ENCODE measurements at regions not wholly inside any gene's neighbourhood (a gene's known extent, or its start where the extent isn't known, plus 50 kb on each side); places are given as distances from the start of the nearest gene placed in this dataset.

DNA sequence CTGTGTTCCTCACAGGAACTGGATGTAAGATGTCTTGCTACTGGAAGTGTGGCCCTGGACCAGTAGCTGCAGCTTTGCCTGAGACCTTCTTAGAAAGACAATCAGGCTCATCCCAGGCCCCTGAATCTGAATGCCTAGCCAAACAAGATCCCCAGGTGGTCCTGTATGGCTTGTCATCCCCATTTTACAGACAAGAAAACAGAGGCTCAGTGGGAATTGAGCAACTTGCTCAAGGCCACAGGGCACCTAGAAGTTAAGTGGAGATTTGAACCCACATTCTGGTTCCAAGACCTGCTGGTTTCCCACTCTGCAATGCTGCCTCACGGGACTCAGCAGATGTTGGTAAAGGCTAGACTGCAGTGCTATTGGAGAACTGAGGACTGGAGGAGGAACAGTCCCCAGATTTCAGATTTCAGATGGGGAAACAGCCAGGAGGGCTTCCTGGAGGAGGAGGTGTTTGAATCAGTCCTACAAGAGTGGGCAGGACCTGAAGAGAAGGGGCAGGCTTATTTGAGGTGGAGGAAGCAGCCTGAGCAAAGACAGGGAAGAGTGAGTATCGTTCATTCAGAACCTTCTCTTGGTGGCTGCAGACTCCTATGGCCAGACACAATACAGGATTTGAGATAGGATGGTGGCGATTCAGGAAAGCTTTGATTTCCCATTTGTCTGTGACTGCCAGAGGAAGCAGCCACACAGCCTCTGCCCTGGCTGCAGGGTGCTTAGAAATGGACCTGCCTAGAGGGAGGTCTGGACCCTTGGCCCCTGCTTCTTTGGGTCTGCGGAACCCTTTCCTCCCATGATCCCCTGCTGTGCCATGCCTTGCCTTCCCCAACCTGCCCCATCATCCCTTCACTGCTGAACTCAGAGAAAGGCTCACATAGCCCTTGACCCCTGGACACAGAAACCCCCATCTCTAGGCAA, 233.4 kb upstream of the NLRP1 start:
- TF ChIP-seq, protein P1, sequence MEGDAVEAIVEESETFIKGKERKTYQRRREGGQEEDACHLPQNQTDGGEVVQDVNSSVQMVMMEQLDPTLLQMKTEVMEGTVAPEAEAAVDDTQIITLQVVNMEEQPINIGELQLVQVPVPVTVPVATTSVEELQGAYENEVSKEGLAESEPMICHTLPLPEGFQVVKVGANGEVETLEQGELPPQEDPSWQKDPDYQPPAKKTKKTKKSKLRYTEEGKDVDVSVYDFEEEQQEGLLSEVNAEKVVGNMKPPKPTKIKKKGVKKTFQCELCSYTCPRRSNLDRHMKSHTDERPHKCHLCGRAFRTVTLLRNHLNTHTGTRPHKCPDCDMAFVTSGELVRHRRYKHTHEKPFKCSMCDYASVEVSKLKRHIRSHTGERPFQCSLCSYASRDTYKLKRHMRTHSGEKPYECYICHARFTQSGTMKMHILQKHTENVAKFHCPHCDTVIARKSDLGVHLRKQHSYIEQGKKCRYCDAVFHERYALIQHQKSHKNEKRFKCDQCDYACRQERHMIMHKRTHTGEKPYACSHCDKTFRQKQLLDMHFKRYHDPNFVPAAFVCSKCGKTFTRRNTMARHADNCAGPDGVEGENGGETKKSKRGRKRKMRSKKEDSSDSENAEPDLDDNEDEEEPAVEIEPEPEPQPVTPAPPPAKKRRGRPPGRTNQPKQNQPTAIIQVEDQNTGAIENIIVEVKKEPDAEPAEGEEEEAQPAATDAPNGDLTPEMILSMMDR (conservative IDR thresholded peaks at IDR 0.05; ENCODE audit: low read depth, low read length), result no peak
- no peak overlapping the region for H3K4me3 ChIP-seq (ENCODE audit: low read length)
- no peak for DNase-seq (ENCODE audit: low read depth)

DNA sequence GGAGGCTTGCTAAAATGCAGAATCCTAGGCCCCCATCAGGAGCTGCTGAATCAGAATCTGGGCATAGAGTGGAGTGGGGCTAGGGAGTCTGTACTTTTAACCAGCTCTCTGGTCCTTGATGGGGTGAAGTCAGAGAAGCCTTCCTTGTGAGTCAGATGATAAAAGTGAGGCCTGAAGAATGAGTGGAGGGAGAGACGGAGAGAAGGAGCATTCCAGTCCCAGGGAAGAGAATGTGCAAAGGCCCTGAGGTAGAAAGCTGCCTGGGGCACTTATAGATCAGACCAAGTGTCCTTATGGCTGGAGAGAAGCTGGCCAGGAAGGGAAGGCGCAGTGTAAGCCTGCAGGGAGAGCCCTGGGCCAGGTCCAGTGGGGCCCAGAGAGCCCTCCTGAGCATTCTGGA, 235.1 kb upstream of the NLRP1 start:
- TF ChIP-seq, protein P1 (conservative IDR thresholded peaks at IDR 0.05; ENCODE audit: low read depth, low read length), result no peak
- H3K4me3 ChIP-seq (ENCODE audit: low read length), result no peak overlapping the region
- no peak for DNase-seq (ENCODE audit: low read depth)

DNA sequence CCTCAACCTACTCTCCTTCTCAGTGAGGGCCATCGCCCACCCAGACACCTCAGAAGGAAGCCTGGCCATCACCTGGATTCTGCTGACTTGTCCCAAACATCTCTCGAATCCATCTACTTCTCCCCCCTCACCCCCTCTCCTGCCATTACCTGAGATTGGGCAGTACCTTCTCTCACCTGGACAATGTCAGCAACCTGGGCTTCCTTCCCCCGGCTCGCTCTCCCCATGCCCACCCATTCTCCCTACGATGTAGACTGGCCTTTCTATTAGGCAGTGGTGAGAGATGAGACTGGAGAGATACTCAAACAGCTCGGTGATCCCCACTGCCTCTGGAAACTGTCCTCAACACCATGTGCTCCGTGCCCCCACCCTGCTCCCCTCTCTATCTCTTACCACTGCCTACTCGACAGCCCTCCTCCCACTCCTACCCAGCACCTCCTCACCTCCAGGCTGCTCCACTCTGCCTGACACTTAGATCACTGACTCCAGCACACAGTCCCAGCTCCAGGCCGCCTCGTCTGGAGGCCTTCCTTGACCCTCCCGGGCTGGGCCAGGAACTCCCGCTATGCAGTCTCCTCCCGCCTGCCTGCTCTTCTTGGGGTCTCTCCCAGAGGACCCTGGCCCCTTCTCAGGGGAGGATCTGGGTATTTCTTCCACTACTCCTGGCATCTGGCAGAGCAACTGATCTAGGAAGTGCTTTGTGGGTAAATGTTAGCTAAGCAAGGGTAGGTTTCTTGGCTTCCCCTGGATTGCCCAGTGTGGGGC, 235.8 kb upstream of the NLRP1 start:
- TF ChIP-seq, protein P1 (conservative IDR thresholded peaks at IDR 0.05; ENCODE audit: low read depth, low read length), result no peak
- no peak overlapping the region for H3K4me3 ChIP-seq (ENCODE audit: low read length)
- no peak for DNase-seq (ENCODE audit: low read depth)

DNA sequence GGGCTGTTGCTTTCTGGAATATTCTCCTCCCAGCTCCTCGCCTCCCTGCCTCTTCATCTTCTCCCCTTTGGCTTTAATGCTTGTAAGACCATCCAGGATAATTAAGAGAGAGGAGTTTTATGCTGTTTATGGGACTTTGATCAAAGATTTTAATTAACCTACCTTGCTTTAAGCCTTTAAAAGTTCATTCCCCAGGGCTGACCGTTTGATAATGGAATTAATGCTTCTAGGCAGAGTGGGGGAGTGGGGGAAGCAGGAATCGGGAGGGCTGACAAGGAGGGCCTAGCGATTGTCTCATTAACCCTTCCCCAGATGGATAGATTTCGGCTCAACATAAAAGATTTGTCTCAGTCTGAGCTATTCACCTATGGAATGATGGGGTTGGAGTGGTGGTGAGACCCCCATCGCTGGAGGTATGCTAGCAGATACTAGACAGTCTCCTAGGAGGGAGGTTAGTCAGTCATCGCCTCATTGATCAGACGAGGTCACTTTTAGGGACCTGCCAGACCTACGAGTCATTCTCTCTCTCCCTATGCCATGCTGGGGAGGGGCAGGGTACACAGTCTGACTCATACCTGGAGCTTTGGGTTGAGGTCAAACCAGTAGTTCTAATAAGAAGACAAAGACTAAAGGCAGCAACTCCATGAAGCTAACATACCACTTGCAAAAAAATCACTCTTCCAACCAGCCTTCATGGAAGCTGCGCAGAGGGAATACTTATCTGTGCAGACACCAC, 236.6 kb upstream of the NLRP1 start:
- DNase-seq (ENCODE audit: low read depth), result no peak
- TF ChIP-seq, protein P1 (conservative IDR thresholded peaks at IDR 0.05; ENCODE audit: low read depth, low read length), result no peak

DNA sequence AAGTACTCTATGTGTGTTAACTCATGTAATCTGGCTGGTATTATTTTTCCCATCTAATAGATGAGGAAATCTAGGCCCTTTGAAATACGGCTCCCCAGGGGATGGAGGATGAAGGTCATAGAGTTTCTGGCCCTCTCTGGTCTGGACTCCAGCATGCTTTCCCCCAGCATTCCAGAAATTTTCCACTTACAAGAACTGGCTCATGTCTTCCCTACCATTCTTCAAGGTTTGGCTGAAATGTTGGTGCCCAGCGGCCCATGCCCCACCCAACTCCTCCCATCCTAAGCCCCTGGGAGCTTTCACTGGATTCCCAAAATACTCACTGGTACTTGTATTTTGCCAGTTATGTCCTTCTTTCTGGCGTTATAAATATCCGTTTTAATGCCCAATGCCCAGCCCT, 237.5 kb upstream of the NLRP1 start:
- DNase-seq (ENCODE audit: low read depth), result no peak
- H3K4me3 ChIP-seq (ENCODE audit: low read length), result no peak overlapping the region
- TF ChIP-seq, protein P1 (conservative IDR thresholded peaks at IDR 0.05; ENCODE audit: low read depth, low read length), result no peak

More for the DNA sequence above, 236.6 kb upstream of the NLRP1 start:
- H3K4me3 ChIP-seq (ENCODE audit: low read length), result no peak overlapping the region

DNA sequence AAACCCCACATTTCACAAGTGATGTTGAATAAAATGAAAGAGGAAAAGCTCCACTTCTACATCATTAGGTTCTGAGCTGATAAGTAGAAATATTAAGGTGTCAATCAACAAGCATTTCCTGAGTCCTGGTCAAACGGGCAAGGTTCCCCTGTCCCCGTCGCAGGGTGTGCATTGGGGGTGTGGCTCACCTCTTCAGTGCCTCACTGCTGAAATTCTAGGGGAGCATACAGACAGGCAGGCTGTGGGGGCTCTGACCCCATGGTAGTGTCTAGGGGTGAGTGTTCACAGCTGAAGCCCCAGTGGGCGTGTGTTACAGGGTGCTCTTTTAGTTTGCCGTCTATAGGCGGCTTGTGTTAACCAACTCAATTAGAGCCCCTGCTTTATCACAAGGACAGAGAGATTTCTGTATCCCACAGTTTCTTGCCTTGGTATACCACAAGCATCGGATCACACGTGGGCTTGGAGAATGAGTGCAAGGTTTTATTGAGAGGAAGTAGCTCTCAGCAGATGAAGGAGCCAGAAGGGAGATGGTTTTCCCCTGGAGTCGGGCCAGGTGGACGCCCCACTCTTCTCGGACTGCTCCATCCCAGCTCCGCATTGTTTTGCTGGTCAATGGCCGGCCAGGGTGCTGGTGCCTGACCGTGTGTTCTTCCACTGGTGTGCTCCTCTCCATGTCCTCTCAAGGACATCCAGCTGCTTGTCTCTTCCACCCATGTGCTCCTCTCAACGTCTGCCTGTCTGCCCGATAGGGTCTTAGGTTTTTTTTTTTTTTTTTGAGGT, 238.2 kb upstream of the NLRP1 start:
- TF ChIP-seq, protein P1 (conservative IDR thresholded peaks at IDR 0.05; ENCODE audit: low read depth, low read length), result no peak
- DNase-seq (ENCODE audit: low read depth), result no peak
- H3K4me3 ChIP-seq (ENCODE audit: low read length), result no peak overlapping the region

All from retinal pigment epithelial cell (primary cell).